ENCODE measurements at regions not wholly inside any gene's neighbourhood (a gene's known extent, or its start where the extent isn't known, plus 50 kb on each side); places are given as distances from the start of the nearest gene placed in this dataset.

GRCh38 chr14:101022121-101022520, 118.6 kb upstream of the RTL1 start:
- DNase-seq (ENCODE audit: low read depth): no peak
- no peak overlapping the region for H3K4me3 ChIP-seq (ENCODE audit: low read depth, low read length)

- H3K4me3 ChIP-seq (ENCODE audit: low read depth, low read length): no peak overlapping the region
- DNase-seq (ENCODE audit: low read depth): no peak
These were observed 119.5 kb upstream of the RTL1 start for GRCh38 chr14:101022916-101023435.

- DNase-seq (ENCODE audit: low read depth): no peak
- H3K4me3 ChIP-seq (ENCODE audit: low read depth, low read length): no peak overlapping the region
These were observed 121.2 kb upstream of the RTL1 start for GRCh38 chr14:101024686-101025085.

- no peak for DNase-seq (ENCODE audit: low read depth)
- no peak overlapping the region for H3K4me3 ChIP-seq (ENCODE audit: low read depth, low read length)
These were observed 121.6 kb upstream of the RTL1 start for GRCh38 chr14:101025131-101025530.

- no peak for DNase-seq (ENCODE audit: low read depth)
- H3K4me3 ChIP-seq (ENCODE audit: low read depth, low read length): no peak overlapping the region
These were observed 122.2 kb upstream of the RTL1 start for GRCh38 chr14:101025696-101026095.

GRCh38 chr14:101026341-101026740, 122.8 kb upstream of the RTL1 start:
- no peak for DNase-seq (ENCODE audit: low read depth)
- no peak overlapping the region for H3K4me3 ChIP-seq (ENCODE audit: low read depth, low read length)

GRCh38 chr14:101027291-101027690, 123.8 kb upstream of the RTL1 start:
- DNase-seq (ENCODE audit: low read depth): no peak
- no peak overlapping the region for H3K4me3 ChIP-seq (ENCODE audit: low read depth, low read length)

GRCh38 chr14:101027966-101028365, 124.4 kb upstream of the RTL1 start:
- DNase-seq (ENCODE audit: low read depth): no peak
- H3K4me3 ChIP-seq (ENCODE audit: low read depth, low read length): no peak overlapping the region

- no peak overlapping the region for H3K4me3 ChIP-seq (ENCODE audit: low read depth, low read length)
- no peak for DNase-seq (ENCODE audit: low read depth)
These were observed 125.6 kb upstream of the RTL1 start for GRCh38 chr14:101028971-101029667.

GRCh38 chr14:101029668-101030290, 126.3 kb upstream of the RTL1 start:
- no peak for DNase-seq (ENCODE audit: low read depth)
- no peak overlapping the region for H3K4me3 ChIP-seq (ENCODE audit: low read depth, low read length)

- no peak overlapping the region for H3K4me3 ChIP-seq (ENCODE audit: low read depth, low read length)
- no peak for DNase-seq (ENCODE audit: low read depth)
These were observed 127.1 kb upstream of the RTL1 start for GRCh38 chr14:101030586-101030985.

GRCh38 chr14:101031186-101031585, 127.7 kb upstream of the RTL1 start:
- no peak for DNase-seq (ENCODE audit: low read depth)
- no peak overlapping the region for H3K4me3 ChIP-seq (ENCODE audit: low read depth, low read length)

GRCh38 chr14:101031721-101032120, 128.2 kb upstream of the RTL1 start:
- DNase-seq (ENCODE audit: low read depth): no peak
- H3K4me3 ChIP-seq (ENCODE audit: low read depth, low read length): no peak overlapping the region

GRCh38 chr14:101032433-101032832, 128.9 kb upstream of the RTL1 start:
- no peak for DNase-seq (ENCODE audit: low read depth)
- no peak overlapping the region for H3K4me3 ChIP-seq (ENCODE audit: low read depth, low read length)

GRCh38 chr14:101033006-101033405, 129.5 kb upstream of the RTL1 start:
- H3K4me3 ChIP-seq (ENCODE audit: low read depth, low read length): no peak overlapping the region
- no peak for DNase-seq (ENCODE audit: low read depth)

- no peak for DNase-seq (ENCODE audit: low read depth)
- no peak overlapping the region for H3K4me3 ChIP-seq (ENCODE audit: low read depth, low read length)
These were observed 130.1 kb upstream of the RTL1 start for GRCh38 chr14:101033446-101034165.

- no peak for DNase-seq (ENCODE audit: low read depth)
- H3K4me3 ChIP-seq (ENCODE audit: low read depth, low read length): no peak overlapping the region
These were observed 131.5 kb upstream of the RTL1 start for GRCh38 chr14:101034986-101035385.

GRCh38 chr14:101035466-101036225, 132.1 kb upstream of the RTL1 start:
- no peak overlapping the region for H3K4me3 ChIP-seq (ENCODE audit: low read depth, low read length)
- no peak for DNase-seq (ENCODE audit: low read depth)

GRCh38 chr14:101037021-101037817, 133.7 kb upstream of the RTL1 start:
- no peak overlapping the region for H3K4me3 ChIP-seq (ENCODE audit: low read depth, low read length)
- DNase-seq (ENCODE audit: low read depth): no peak

Data from skeletal muscle cell (primary cell).